Dedifferentiated amniotic fluid mesenchymal stem cell (primary cell): ENCODE measurements at regions not wholly inside any gene's neighbourhood (a gene's known extent, or its start where the extent isn't known, plus 50 kb on each side); places are given as distances from the start of the nearest gene placed in this dataset.

Experiments used
- DNase-seq: peaks from one replicate; pipeline ENCODE4 v3.0.0-alpha.2; 2016; ENCODE audit errors: extremely low spot score

GRCh38 chr1:75079538-75080290 is 54.5 kb upstream of the LHX8 start:
- DNase-seq = peak; percentile 55

DNA sequence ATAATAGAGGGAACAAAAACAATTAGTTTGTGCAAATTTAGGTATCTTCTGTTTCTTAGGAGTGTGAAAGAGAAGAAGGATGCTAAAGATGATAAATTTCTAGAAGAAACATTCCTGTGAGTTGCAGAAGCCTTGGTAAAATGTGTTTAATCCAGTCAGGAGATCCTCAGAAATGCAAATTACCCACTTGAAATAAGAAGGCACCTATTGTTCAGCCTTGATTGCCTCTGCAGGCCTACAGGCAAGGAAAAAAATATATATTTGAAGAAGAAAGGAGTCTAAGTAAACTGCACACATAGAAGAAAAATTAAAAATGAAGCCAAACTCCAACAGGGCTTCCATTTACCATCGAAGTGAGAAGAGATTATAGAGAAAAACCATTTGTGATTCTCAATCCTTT is 51.0 kb upstream of the LHX8 start:
- no peak for DNase-seq

- peak; percentile 79 for DNase-seq
Observed at GRCh38 chr1:75083848-75084514, 50.2 kb upstream of the LHX8 start.
